Suprapubic skin (tissue), 4 donors: ENCODE measurements at regions not wholly inside any gene's neighbourhood (a gene's known extent, or its start where the extent isn't known, plus 50 kb on each side); places are given as distances from the start of the nearest gene placed in this dataset.
A peak's percentile ranks its signal among the peaks of the same experiment; 100 is the strongest.

ENCODE experiments used
- DNase-seq, 2 donors: peaks; one replicate each; pipeline ENCODE4 v3.0.0-alpha.2; 2019; ENCODE audit warnings: low spot score in 2 of 2
- H3K27ac ChIP-seq: fragments of 200-600 bp; sonication (generic); one replicate; pipeline ENCODE4 v1.5.1; 2019
- H3K27me3 ChIP-seq: fragments of 200-600 bp; sonication (generic); one replicate; pipeline ENCODE4 v1.5.1; 2019
- H3K36me3 ChIP-seq: fragments of 200-600 bp; sonication (generic); one replicate; pipeline ENCODE4 v1.5.1; 2019
- H3K4me1 ChIP-seq: fragments of 200-600 bp; sonication (generic); one replicate; pipeline ENCODE4 v1.5.1; 2019
- H3K4me3 ChIP-seq: fragments of 200-600 bp; sonication (generic); one replicate; pipeline ENCODE4 v1.5.1; 2019; ENCODE audit warnings: mild to moderate bottlenecking
- H3K9me3 ChIP-seq: fragments of 200-600 bp; sonication (generic); one replicate; pipeline ENCODE4 v1.5.1; 2019
- CTCF ChIP-seq, 2 donors: fragments of 200-600 bp in 1 of 2; fragments of 450-650 bp in 1 of 2; sonication (generic) in 1 of 2; IDR thresholded peaks; one replicate each; pipeline ENCODE4 v1.5.1; 2016 to 2019; ENCODE audit warnings: antibody characterized with exemption in 2 of 2, mild to moderate bottlenecking in 1 of 2, moderate library complexity in 1 of 2
- EP300 ChIP-seq: sonication (generic); formaldehyde crosslinking; IDR thresholded peaks from one replicate; pipeline ENCODE4 v1.6.1; 2017; ENCODE audit warnings: antibody characterized with exemption
- POLR2A ChIP-seq, 2 donors: fragments of 450-650 bp; IDR thresholded peaks; one replicate each; pipeline ENCODE4 v1.6.1; 2017; ENCODE audit warnings: antibody characterized with exemption in 2 of 2, mild to moderate bottlenecking in 2 of 2, moderate library complexity in 2 of 2
- POLR2AphosphoS5 ChIP-seq, 3 donors: sonication (generic); formaldehyde crosslinking; IDR thresholded peaks; one replicate each; pipeline ENCODE4 v1.6.1; 2017; ENCODE audit warnings: antibody characterized with exemption in 3 of 3
- WGBS: methylation state at CpG from one replicate; pipeline ENCODE4 v1.1.5; 2018; 5-methylcytosine and 5-hydroxymethylcytosine counted together

- no peaks in the 10 kb centered on the region for H3K9me3 ChIP-seq
- H3K27me3 ChIP-seq = no peaks in the 10 kb centered on the region
- WGBS = 96% methylated on average over 10 of the region's 10 CpGs
- no peak for DNase-seq
- H3K4me1 ChIP-seq = peaks cover 11% of the 10 kb centered on the region
- TF ChIP-seq POLR2AphosphoS5 (IDR thresholded peaks at IDR 0.05) = no peak
- no peak for TF ChIP-seq EP300
- TF ChIP-seq CTCF (IDR thresholded peaks at IDR 0.05) = no peak
- no peak for TF ChIP-seq POLR2A (IDR thresholded peaks at IDR 0.05)
- no peaks in the 10 kb centered on the region for H3K36me3 ChIP-seq
- H3K4me3 ChIP-seq = no peak overlapping the region
- no peak overlapping the region for H3K27ac ChIP-seq
These were observed 52.6 kb upstream of the RNU6ATAC start for GRCh38 chr9:134216961-134217360.

GRCh38 chr9:134217431-134218210, 53.3 kb upstream of the RNU6ATAC start:
- TF ChIP-seq POLR2AphosphoS5 (IDR thresholded peaks at IDR 0.05) (no peak), POLR2A (IDR thresholded peaks at IDR 0.05) (no peak), EP300 (no peak), CTCF (IDR thresholded peaks at IDR 0.05) (no peak)
- H3K27me3 ChIP-seq = no peaks in the 10 kb centered on the region
- H3K4me3 ChIP-seq = no peak overlapping the region
- H3K4me1 ChIP-seq = peaks cover 11% of the 10 kb centered on the region
- H3K9me3 ChIP-seq = no peaks in the 10 kb centered on the region
- H3K27ac ChIP-seq = no peak overlapping the region
- 95% methylated on average over 8 of the region's 10 CpGs for WGBS
- DNase-seq = peak in 1 of 2 donors; percentile 49
- no peaks in the 10 kb centered on the region for H3K36me3 ChIP-seq

- TF ChIP-seq POLR2AphosphoS5 (IDR thresholded peaks at IDR 0.05) = no peak
- DNase-seq = no peak
- Histone ChIP-seq H3K4me3 (no peak overlapping the region), H3K9me3 (no peaks in the 10 kb centered on the region), H3K4me1 (peaks cover 11% of the 10 kb centered on the region), H3K27ac (no peak overlapping the region), H3K36me3 (no peaks in the 10 kb centered on the region), H3K27me3 (no peaks in the 10 kb centered on the region)
- 87% methylated on average over 6 of the region's 6 CpGs for WGBS
These were observed 53.9 kb upstream of the RNU6ATAC start for GRCh38 chr9:134218230-134218629.

- peak in 1 of 2 donors; percentile 44 for DNase-seq
- H3K4me3 ChIP-seq = no peak overlapping the region
- H3K4me1 ChIP-seq = peaks cover 9% of the 10 kb centered on the region
These were observed 55.3 kb upstream of the RNU6ATAC start for GRCh38 chr9:134219646-134220060.

GRCh38 chr9:134220311-134220710, 55.9 kb upstream of the RNU6ATAC start:
- no peak for DNase-seq
- 96% methylated on average over 13 of the region's 13 CpGs for WGBS
- no peaks in the 10 kb centered on the region for H3K36me3 ChIP-seq
- no peaks in the 10 kb centered on the region for H3K27me3 ChIP-seq
- TF ChIP-seq EP300 (no peak), POLR2AphosphoS5 (IDR thresholded peaks at IDR 0.05) (no peak), POLR2A (IDR thresholded peaks at IDR 0.05) (no peak), CTCF (IDR thresholded peaks at IDR 0.05) (no peak)
- no peak overlapping the region for H3K4me3 ChIP-seq
- H3K9me3 ChIP-seq = no peaks in the 10 kb centered on the region
- peaks cover 2% of the 10 kb centered on the region for H3K4me1 ChIP-seq
- no peak overlapping the region for H3K27ac ChIP-seq

More at GRCh38 chr9:134219646-134220060, 55.3 kb upstream of the RNU6ATAC start:
- 89% methylated on average over 24 of the region's 24 CpGs for WGBS
- TF ChIP-seq EP300 (no peak), POLR2AphosphoS5 (IDR thresholded peaks at IDR 0.05) (no peak), POLR2A (IDR thresholded peaks at IDR 0.05) (no peak), CTCF (IDR thresholded peaks at IDR 0.05) (no peak)
- Histone ChIP-seq H3K36me3 (no peaks in the 10 kb centered on the region), H3K9me3 (no peaks in the 10 kb centered on the region), H3K27ac (no peak overlapping the region), H3K27me3 (no peaks in the 10 kb centered on the region)
